Transverse colon (tissue), 4 donors: ENCODE measurements at regions not wholly inside any gene's neighbourhood (a gene's known extent, or its start where the extent isn't known, plus 50 kb on each side); places are given as distances from the start of the nearest gene placed in this dataset.

Experiments used
- DNase-seq: peaks from one replicate; pipeline ENCODE4 v3.0.0-alpha.2; 2019
- H3K27ac ChIP-seq, 4 donors: fragments of 200-600 bp; sonication (generic); 2 replicates each; pipeline ENCODE4 v1.5.1; 2016 to 2018; ENCODE audit warnings: inconsistent platforms in 4 of 4
- H3K27me3 ChIP-seq: fragments of 200-600 bp; sonication (generic); 2 replicates; pipeline ENCODE4 v1.5.1; 2017; ENCODE audit warnings: inconsistent platforms
- H3K36me3 ChIP-seq, 4 donors: fragments of 200-600 bp; sonication (generic); 2 replicates each; pipeline ENCODE4 v1.5.1; 2017 to 2019; ENCODE audit warnings: inconsistent platforms in 4 of 4
- H3K4me1 ChIP-seq, 4 donors: fragments of 200-600 bp; sonication (generic); 2 replicates each; pipeline ENCODE4 v1.5.1; 2017 to 2020; ENCODE audit warnings: inconsistent platforms in 4 of 4
- H3K4me3 ChIP-seq, 4 donors: fragments of 200-600 bp; sonication (generic); 1 replicate in 1 of 4; 2 replicates in 3 of 4; pipeline versions ENCODE4 v1.5.1 to v1.6.1; 2017 to 2019; ENCODE audit warnings: inconsistent platforms in 4 of 4
- H3K9me3 ChIP-seq, 2 donors: fragments of 200-600 bp; sonication (generic); 2 replicates each; pipeline ENCODE4 v1.5.1; 2017 to 2019; ENCODE audit warnings: inconsistent platforms in 2 of 2
- CTCF ChIP-seq, 5 experiments: fragments of 200-600 bp in 3 of 5; fragments of 450-650 bp in 2 of 5; sonication (generic) in 3 of 5; IDR thresholded peaks; 1 replicate in 2 of 5; 2 replicates in 3 of 5; pipeline ENCODE4 v1.5.1; 2016 to 2017; ENCODE audit warnings: antibody characterized with exemption in 5 of 5, inconsistent platforms in 3 of 5, mild to moderate bottlenecking in 2 of 5, moderate library complexity in 1 of 5
- EP300 ChIP-seq: sonication (generic); formaldehyde crosslinking; IDR thresholded peaks from one replicate; pipeline ENCODE4 v1.6.1; 2017; ENCODE audit warnings: antibody characterized with exemption, low read depth
- POLR2A ChIP-seq: fragments of 450-650 bp; IDR thresholded peaks from one replicate; pipeline ENCODE4 v1.6.1; 2016; ENCODE audit warnings: antibody characterized with exemption, mild to moderate bottlenecking, moderate library complexity
- POLR2AphosphoS5 ChIP-seq, 3 donors: sonication (generic); formaldehyde crosslinking; IDR thresholded peaks; one replicate each; pipeline ENCODE4 v1.6.1; 2016; ENCODE audit warnings: antibody characterized with exemption in 3 of 3
- WGBS, 2 donors: methylation state at CpG; one replicate each; pipeline ENCODE4 v1.1.5; 2018; ENCODE audit warnings: low coverage in 1 of 2; 5-methylcytosine and 5-hydroxymethylcytosine counted together
- in situ Hi-C, 4 donors: fragments of 200-750 bp; cut with MboI; loops; one replicate each; pipeline versions ENCODE4 v1.15.0 to v1.15.1; 2017; ENCODE audit warnings: low sequenced_read_pairs in 3 of 4, low pct_ligation_motif_present in 1 of 4, low pct_unique_long_range_greater_than_20kb in 1 of 4
- intact Hi-C: fragments of 100-400 bp; cut with DNase I; formaldehyde crosslinking; loops from one replicate; pipeline ENCODE4 v1.15.1; 2023; ENCODE audit warnings: low total_unique reads

- Histone ChIP-seq H3K27ac (peak overlapping the region in 1 of 4 donors; percentile 12), H3K36me3 (no peaks in the 10 kb centered on the region), H3K27me3 (no peaks in the 10 kb centered on the region), H3K9me3 (no peaks in the 10 kb centered on the region), H3K4me3 (no peak overlapping the region), H3K4me1 (peaks cover 7 to 26% (median 12%) of the 10 kb centered on the region in 4 donors)
- intact Hi-C loops (no loop called here), in situ Hi-C loops (no loop called here)
- TF ChIP-seq CTCF (IDR thresholded peaks at IDR 0.05) (no peak), POLR2AphosphoS5 (IDR thresholded peaks at IDR 0.05) (peak in 1 of 3 donors; percentile 8), POLR2A (no peak)
- peak; percentile 46 for DNase-seq
- 35 to 38% methylated on average over 7 of the region's 7 CpGs for WGBS, 2 donors
Measured at GRCh38 chr1:239293350-239294110, 92.8 kb upstream of the CHRM3 start.

DNA sequence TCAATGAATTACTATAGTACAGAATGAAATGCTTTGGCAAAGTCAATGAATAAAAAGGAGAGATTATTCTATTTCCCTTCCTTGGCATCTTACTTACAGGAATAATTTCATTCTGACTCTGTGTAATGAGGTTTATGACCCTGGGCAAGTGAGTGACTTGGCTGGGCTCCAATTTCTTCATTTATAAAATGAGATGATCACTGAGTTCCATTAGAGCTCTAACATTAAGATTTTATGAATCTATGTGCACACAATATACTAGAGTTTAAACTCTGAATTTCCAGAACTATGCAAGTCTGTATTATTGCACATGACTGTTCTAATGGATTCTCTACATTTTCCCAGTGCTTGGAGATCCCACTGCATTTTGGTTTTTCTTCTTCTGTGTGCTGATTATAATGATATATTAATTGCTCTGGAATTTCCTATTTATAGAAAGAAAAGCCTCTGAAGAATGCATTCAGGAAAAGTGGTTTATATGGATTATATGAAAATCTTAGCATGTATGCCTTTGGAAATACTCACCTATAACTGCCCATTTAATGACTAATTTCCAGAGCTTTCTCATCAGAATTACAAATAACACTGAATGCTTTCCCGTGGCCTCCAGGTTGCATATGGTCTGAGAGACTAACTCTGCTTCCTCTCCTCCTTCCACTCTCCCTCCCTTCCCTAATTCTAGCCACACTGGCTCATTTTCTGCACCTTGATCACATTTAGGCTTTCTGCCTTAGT is 97.4 kb upstream of the CHRM3 start:
- Histone ChIP-seq H3K36me3 (no peaks in the 10 kb centered on the region), H3K27me3 (no peaks in the 10 kb centered on the region), H3K27ac (no peak overlapping the region), H3K4me1 (peaks cover 6 to 24% (median 10%) of the 10 kb centered on the region in 4 donors), H3K4me3 (no peak overlapping the region), H3K9me3 (no peaks in the 10 kb centered on the region)
- TF ChIP-seq EP300 (no peak), POLR2AphosphoS5 (IDR thresholded peaks at IDR 0.05) (no peak), POLR2A (no peak), CTCF (IDR thresholded peaks at IDR 0.05) (no peak)
- no peak for DNase-seq
- intact Hi-C loops (no loop called here), in situ Hi-C loops (no loop called here)
- 56 to 59% methylated on average over 1 of the region's 1 CpG for WGBS, 2 donors

GRCh38 chr1:239287296-239287695 is 99.1 kb upstream of the CHRM3 start:
- in situ Hi-C loops (no loop called here), intact Hi-C loops (no loop called here)
- TF ChIP-seq EP300, result no peak
- TF ChIP-seq CTCF (IDR thresholded peaks at IDR 0.05), result no peak
- TF ChIP-seq POLR2AphosphoS5 (IDR thresholded peaks at IDR 0.05), result no peak
- TF ChIP-seq POLR2A, result no peak
- no peak for DNase-seq
- no peak overlapping the region for H3K27ac ChIP-seq
- no peaks in the 10 kb centered on the region for H3K36me3 ChIP-seq
- no peaks in the 10 kb centered on the region for H3K9me3 ChIP-seq
- peaks cover 0 to 8% (median 3%) of the 10 kb centered on the region in 4 donors for H3K4me1 ChIP-seq
- WGBS, 2 donors, result 81 to 82% methylated on average over 4 of the region's 4 CpGs
- H3K27me3 ChIP-seq, result no peaks in the 10 kb centered on the region
- H3K4me3 ChIP-seq, result no peak overlapping the region

- H3K9me3 ChIP-seq, result no peaks in the 10 kb centered on the region
- H3K27me3 ChIP-seq, result no peaks in the 10 kb centered on the region
- in situ Hi-C loops (no loop called here), intact Hi-C loops (no loop called here)
- DNase-seq, result no peak
- TF ChIP-seq EP300 (no peak), CTCF (IDR thresholded peaks at IDR 0.05) (no peak), POLR2A (no peak), POLR2AphosphoS5 (IDR thresholded peaks at IDR 0.05) (no peak)
- H3K4me3 ChIP-seq, result no peak overlapping the region
- no peaks in the 10 kb centered on the region for H3K36me3 ChIP-seq
- H3K27ac ChIP-seq, result no peak overlapping the region
- WGBS, 2 donors, result 74 to 75% methylated on average over 6 of the region's 6 CpGs
- H3K4me1 ChIP-seq, result no peaks in the 10 kb centered on the region
Measured at GRCh38 chr1:239283216-239283615, 103.2 kb upstream of the CHRM3 start.
